Muscle of leg (tissue), 3 donors: ENCODE measurements at regions not wholly inside any gene's neighbourhood (a gene's known extent, or its start where the extent isn't known, plus 50 kb on each side); places are given as distances from the start of the nearest gene placed in this dataset.
"Not testable (repeated sequence)": the region's sequence is repeated elsewhere in the genome, so short reads cannot be mapped to it uniquely, and the experiment has no call there.

Source experiments
- DNase-seq: peaks from one replicate; pipeline ENCODE4 v3.0.0; 2013
- H3K27ac ChIP-seq: one replicate; pipeline ENCODE4 v1.5.1; 2013; ENCODE audit warnings: mild to moderate bottlenecking, low read length, control low read depth
- H3K27me3 ChIP-seq: one replicate; pipeline ENCODE4 v1.6.1; 2013; ENCODE audit warnings: low read length; ENCODE audit not compliant: control insufficient read depth, insufficient read depth
- H3K36me3 ChIP-seq: one replicate; pipeline ENCODE4 v1.6.1; 2013; ENCODE audit warnings: low read length; ENCODE audit not compliant: control insufficient read depth, insufficient read depth
- H3K4me1 ChIP-seq: one replicate; pipeline ENCODE4 v1.6.1; 2013; ENCODE audit warnings: low read length; ENCODE audit not compliant: control insufficient read depth, insufficient read depth
- H3K4me3 ChIP-seq: one replicate; pipeline ENCODE4 v1.5.1; 2013; ENCODE audit warnings: low read length, control low read depth
- H3K9me3 ChIP-seq: replicated peaks from 2 replicates; pipeline ENCODE4 v1.6.1; 2013; ENCODE audit warnings: low read depth, low read length; ENCODE audit not compliant: control insufficient read depth
- WGBS: methylation state at CpG from one replicate; pipeline ENCODE4 v1.1.5; 2013; ENCODE audit warnings: missing lambda C conversion rate; ENCODE audit not compliant: insufficient coverage; 5-methylcytosine and 5-hydroxymethylcytosine counted together

DNA sequence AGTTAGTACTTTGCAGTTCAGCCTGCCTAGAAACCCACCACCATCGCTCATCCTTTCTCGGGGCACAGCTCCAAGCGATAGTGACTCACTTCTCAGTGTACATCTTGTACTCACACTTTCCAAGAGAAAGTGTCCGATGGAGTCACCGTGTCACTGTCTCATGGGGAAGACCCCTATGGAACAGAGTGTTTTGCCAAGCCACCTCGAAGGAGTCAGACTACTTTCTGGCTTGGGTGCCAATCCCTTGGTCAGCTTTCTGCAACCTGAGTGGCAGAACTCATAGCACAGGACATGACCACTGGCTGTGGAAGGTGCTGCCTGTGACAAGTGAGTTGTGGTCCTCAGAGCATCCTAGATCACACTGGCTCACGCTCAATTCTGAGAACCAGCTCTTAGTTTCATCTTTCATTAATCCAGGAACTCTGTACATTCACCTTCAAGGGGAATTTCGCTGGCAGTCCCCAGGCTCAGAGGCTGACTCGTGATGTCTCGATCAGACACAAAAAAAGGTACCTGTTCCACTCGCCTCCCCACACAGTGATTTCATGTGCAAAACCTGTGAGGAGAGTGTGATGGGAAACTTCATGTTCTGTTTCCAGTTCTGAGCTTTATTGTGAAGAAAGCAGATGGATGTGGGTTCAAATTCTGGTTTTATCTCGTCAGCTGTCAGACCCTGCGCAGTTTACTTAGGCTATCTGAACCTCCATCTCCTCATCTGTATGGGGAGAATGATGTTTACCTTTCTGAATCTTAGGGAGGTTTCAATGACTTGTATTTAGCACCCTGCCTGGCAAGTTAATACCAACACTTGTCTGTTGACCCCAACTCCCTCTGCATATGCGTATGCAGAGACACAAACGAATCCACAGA lies 127.3 kb upstream of the CCND2 start:
- Histone ChIP-seq H3K4me1 (peaks cover 13% of the 10 kb centered on the region), H3K4me3 (no peak overlapping the region), H3K36me3 (no peaks in the 10 kb centered on the region), H3K9me3 (peaks cover 2% of the 10 kb centered on the region), H3K27me3 (no peaks in the 10 kb centered on the region), H3K27ac (no peak overlapping the region)
- DNase-seq: no peak
- WGBS: 72% methylated on average over 7 of the region's 15 CpGs

DNA sequence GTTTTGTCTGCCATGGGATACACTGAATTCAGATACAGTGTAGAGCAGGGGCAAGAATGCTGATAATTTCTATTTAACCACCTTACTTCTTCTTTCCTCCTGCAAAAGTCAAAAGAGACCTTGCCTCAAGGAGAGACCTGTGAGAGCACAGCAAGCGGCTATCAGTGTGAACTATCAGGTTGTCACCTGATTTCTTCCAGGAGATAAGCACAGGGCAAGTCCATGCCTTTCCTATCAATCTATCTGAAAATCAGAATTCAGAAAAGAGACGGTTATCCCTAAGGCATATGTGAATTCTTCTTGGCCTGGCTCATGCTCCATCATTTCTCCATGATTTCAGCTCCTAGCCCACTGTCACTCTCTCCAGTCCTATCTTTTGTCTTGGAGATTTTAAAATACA lies 128.9 kb upstream of the CCND2 start:
- Histone ChIP-seq H3K9me3 (peaks cover 2% of the 10 kb centered on the region), H3K27ac (no peak overlapping the region), H3K4me3 (no peak overlapping the region), H3K4me1 (peaks cover 25% of the 10 kb centered on the region), H3K36me3 (no peaks in the 10 kb centered on the region), H3K27me3 (no peaks in the 10 kb centered on the region)
- 65% methylated on average over 2 of the region's 2 CpGs for WGBS
- no peak for DNase-seq

DNA sequence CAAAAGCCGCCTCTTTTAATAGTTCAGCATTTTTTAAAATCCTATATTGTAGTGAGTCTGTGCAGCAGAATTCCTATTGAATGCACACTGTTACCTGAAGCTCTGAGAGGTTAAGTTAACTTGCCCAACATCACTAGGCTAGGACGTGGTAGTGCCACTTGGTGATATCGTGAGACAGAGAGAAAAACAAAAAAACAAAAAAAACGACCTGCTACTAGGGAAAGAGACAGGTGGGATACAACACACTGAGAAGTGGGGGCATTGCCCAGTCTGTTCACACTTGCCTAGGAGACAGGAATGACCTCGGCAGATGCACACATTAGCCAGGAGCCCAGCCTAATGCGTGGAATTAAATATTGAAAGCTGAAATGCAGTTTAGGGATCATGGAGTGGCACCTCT lies 129.7 kb upstream of the CCND2 start:
- H3K27me3 ChIP-seq: no peaks in the 10 kb centered on the region
- WGBS: 88% methylated on average over 1 of the region's 6 CpGs
- H3K4me3 ChIP-seq: no peak overlapping the region
- peaks cover 2% of the 10 kb centered on the region for H3K9me3 ChIP-seq
- no peaks in the 10 kb centered on the region for H3K36me3 ChIP-seq
- H3K27ac ChIP-seq: no peak overlapping the region
- DNase-seq: no peak
- peaks cover 25% of the 10 kb centered on the region for H3K4me1 ChIP-seq

DNA sequence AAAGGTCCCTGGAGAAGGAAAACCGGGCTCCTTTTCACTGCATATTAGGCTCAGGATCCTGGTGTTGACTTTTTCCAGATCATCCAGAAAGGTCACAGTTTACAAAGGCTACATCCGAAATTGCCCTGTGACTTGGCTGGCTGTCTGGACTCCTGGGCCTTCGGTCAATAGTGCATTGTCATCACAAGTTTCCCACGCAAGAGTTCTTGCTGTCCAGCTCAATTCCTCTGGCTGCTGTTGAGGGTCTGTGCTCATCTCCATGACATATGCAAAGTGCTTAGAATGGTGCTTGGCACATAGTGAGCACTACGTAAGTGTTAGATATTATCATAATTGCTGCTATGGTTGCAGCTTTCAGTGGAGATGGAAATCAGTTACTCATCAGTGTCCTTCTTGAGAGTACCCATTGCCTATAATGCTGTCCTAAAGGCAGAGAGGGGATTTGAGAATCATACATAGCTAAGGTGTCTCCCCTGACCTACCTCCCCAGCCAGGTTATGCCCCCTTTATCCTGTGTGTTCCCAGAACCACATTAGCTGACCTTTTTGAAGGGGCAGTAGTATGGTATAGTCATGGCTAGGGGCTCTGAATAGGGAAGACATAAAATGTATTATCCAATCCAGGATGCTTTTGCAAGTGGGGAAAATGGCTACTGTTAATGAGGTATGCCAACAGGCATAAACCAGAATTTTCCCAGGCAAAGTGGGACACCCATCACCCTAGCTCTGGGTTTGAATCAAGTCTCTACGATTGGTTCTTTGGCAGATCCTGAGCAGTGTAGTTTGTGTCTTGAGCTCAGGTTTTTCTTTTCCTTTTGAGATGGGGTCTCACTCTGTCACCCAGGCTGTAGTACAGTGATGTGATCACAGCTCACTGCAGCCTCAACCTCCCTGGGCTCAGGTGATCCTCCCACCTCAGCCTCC lies 132.0 kb upstream of the CCND2 start:
- H3K4me1 ChIP-seq: peaks cover 37% of the 10 kb centered on the region
- peak overlapping the region; percentile 58 for H3K27ac ChIP-seq
- H3K36me3 ChIP-seq: no peaks in the 10 kb centered on the region
- H3K27me3 ChIP-seq: no peaks in the 10 kb centered on the region
- WGBS: 13% methylated on average over 3 of the region's 6 CpGs
- H3K9me3 ChIP-seq: peaks cover 2% of the 10 kb centered on the region
- no peak overlapping the region for H3K4me3 ChIP-seq
- DNase-seq: peak; percentile 93

DNA sequence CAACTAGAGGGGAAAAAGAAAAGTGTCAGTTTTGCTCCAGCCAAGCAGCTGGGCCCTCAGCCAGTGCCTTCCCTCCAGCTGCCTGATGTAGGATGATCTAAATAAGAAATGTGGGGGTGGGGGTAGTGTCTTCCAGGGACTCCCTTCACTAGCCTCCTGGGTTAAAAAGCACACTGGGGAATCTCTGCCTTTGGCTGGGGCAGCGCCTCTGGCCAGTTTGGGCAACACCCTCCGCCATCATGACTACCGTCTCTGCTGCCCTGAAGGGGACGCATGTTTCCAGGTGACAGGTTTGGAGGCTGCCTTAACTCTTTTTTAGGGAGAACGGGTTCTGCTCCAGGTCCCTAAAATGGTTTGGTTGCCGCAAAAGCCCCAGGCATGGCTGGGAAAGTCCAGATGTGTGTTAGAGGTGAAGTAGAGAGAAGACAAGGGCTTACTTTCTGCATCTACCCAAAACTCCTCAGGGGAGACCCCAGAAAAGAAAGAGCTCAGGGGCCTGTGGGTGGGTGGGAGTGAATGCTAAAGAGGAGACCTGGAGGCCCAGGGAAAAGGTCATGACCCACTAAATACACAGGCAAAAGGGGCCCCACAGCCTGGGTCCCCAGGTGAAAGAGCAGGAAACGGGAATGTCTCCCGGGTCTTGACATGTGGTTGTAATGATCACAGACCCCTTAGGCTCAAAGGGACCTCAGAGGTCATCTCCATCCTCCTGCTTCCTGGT lies 132.8 kb upstream of the CCND2 start:
- peak; percentile 90 for DNase-seq
- H3K4me1 ChIP-seq: peaks cover 45% of the 10 kb centered on the region
- H3K27me3 ChIP-seq: no peaks in the 10 kb centered on the region
- peak overlapping the region; percentile 23 for H3K27ac ChIP-seq
- H3K9me3 ChIP-seq: peaks cover 2% of the 10 kb centered on the region
- no peak overlapping the region for H3K4me3 ChIP-seq
- H3K36me3 ChIP-seq: no peaks in the 10 kb centered on the region
- 17% methylated on average over 1 of the region's 8 CpGs for WGBS

DNA sequence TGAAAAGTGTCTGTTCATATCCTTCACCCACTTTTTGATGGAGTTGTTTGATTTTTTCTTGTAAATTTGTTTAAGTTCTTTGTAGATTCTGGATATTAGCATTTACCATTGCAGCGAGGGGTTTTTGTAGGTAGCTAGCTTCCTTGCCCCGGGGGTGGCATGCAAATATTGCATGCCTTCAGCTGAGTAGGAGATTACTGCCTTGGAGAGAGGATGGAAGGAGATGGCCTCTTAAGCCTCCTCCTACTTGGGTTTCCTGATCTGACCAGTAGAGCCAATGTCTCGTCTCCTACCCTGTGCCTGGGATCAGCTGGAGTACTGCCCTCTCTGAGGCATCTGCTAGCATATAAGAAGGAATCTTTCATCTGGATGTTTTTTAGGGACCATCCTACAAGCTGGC lies 134.4 kb upstream of the CCND2 start:
- DNase-seq: no peak
- Histone ChIP-seq H3K4me1 (peaks cover 60% of the 10 kb centered on the region), H3K36me3 (no peaks in the 10 kb centered on the region), H3K9me3 (peaks cover 2% of the 10 kb centered on the region), H3K27me3 (no peaks in the 10 kb centered on the region), H3K4me3 (no peak overlapping the region), H3K27ac (no peak overlapping the region)
- no CpG with 5 or more reads among the region's 3 CpGs for WGBS

DNA sequence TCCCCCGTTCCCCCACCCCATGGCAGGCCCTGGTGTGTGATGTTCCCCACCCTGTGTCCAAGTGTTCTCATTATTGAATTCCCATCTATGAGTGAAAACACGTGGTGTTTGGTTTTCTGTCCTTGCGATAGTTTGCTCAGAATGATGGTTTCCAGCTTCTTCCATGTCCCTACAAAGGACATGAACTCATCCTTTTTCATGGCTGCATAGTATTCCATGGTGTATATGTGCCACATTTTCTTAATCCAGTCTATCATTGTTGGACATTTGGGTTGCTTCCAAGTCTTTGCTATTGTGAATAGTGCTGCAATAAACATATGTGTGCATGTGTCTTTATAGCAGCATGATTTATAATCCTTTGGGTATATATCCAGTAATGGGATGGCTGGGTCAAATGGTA lies 135.0 kb upstream of the CCND2 start:
- not testable (repeated sequence) for H3K4me3 ChIP-seq, H3K27ac ChIP-seq, H3K27me3 ChIP-seq, DNase-seq, H3K36me3 ChIP-seq, H3K9me3 ChIP-seq
- H3K4me1 ChIP-seq: peaks cover 66% of the 10 kb centered on the region
- WGBS: no CpG with 5 or more reads among the region's 3 CpGs

DNA sequence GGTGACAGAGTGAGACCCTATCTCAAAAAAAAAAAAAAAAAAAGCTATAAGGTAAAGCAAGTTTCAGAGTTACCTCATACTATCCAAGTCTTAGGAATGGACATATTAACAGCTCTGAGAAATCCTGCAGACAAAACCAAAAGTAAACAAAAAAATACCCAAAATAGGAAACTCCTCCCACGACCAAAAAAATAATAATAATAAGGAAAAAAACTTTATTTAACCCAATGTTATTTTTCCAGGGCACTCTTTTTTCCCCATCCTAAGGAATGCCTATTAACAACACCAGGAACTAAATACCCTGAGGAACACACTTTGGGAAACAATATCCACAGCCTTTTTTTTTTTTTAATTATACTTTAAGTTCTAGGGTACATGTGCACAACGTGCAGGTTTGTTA lies 135.5 kb upstream of the CCND2 start:
- WGBS: no CpG with 5 or more reads among the region's 2 CpGs
- Histone ChIP-seq H3K4me3 (no peak overlapping the region), H3K27ac (no peak overlapping the region), H3K9me3 (no peaks in the 10 kb centered on the region), H3K4me1 (peaks cover 70% of the 10 kb centered on the region), H3K27me3 (no peaks in the 10 kb centered on the region), H3K36me3 (no peaks in the 10 kb centered on the region)
- DNase-seq: no peak

DNA sequence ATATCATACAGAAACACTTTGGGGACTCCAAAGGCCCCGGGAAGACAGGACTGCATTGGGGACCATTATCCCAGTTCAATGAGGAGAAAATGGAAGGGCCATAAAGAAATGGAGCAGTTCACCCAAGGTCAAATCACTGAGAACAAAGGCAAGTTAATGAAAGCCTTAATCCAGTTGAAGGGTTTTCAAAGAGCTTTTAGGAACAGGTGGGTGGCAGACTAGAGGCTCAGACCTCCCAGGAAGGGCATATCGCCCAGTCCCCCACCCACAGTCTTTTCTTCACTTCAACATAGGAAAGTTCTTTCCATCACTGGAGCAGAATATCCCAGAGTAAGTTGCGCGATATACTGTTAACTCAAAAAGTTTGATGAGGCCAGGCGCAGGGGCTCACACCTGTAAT lies 136.1 kb upstream of the CCND2 start:
- Histone ChIP-seq H3K9me3 (no peaks in the 10 kb centered on the region), H3K36me3 (no peaks in the 10 kb centered on the region), H3K4me3 (no peak overlapping the region), H3K4me1 (peaks cover 69% of the 10 kb centered on the region), H3K27me3 (no peaks in the 10 kb centered on the region), H3K27ac (no peak overlapping the region)
- DNase-seq: no peak
- 65% methylated on average over 3 of the region's 5 CpGs for WGBS

DNA sequence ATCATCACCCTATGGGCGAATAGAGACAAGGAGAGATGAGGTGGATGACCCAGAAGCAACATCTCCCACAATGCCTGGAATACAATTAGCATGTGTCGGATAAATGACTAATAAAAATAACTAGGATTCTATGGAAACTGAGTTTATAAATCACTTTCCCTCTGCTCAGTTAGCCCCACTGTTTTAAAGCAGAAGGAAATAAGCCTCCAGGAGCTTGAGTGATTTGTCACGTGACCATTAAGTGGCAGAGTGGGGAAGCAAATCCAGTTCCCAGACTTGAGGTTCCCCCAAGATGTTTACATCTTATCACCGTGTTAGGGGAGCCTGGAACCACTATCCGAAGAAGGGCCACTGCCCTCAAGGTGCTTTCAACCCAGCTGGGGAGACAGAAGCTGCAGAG lies 136.5 kb upstream of the CCND2 start:
- H3K4me1 ChIP-seq: peaks cover 67% of the 10 kb centered on the region
- no CpG with 5 or more reads among the region's 5 CpGs for WGBS
- H3K9me3 ChIP-seq: no peaks in the 10 kb centered on the region
- H3K27ac ChIP-seq: peak overlapping the region; percentile 80
- DNase-seq: no peak
- H3K4me3 ChIP-seq: no peak overlapping the region
- no peaks in the 10 kb centered on the region for H3K36me3 ChIP-seq
- no peaks in the 10 kb centered on the region for H3K27me3 ChIP-seq
